AG09319 (cell line): ENCODE measurements at regions not wholly inside any gene's neighbourhood (a gene's known extent, or its start where the extent isn't known, plus 50 kb on each side); places are given as distances from the start of the nearest gene placed in this dataset.
"Not testable (repeated sequence)": the region's sequence is repeated elsewhere in the genome, so short reads cannot be mapped to it uniquely, and the experiment has no call there.

Experiments
- DNase-seq: peaks from one replicate; pipeline ENCODE4 v3.0.0-alpha.2; 2010; ENCODE audit warnings: low read depth; ENCODE audit errors: extremely low read depth
- CTCF ChIP-seq: IDR thresholded peaks from 2 replicates; pipeline ENCODE4 v1.5.1; 2011; ENCODE audit warnings: low read depth, mild to moderate bottlenecking, inconsistent platforms, low read length, moderate library complexity

DNA sequence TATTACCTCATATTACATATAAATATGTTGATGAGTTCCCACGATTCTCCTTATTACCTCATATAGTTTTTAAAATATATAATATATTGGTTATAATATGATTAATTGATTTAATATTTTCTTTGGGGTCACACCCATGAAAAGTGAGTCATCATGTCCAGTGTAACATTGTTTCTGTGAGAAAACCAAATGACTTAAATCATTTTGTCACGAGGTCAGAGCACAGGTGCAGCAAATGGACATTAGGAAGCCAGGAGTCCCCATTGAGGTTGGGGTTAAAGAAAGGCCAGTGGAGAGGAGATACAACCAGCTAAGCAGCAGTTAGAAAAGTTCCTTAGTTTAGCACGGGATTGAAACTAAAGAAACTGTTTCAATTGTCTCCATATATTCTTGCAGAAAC lies 133.9 kb upstream of the RAPGEF2 start:
- TF ChIP-seq CTCF = no peak

DNA sequence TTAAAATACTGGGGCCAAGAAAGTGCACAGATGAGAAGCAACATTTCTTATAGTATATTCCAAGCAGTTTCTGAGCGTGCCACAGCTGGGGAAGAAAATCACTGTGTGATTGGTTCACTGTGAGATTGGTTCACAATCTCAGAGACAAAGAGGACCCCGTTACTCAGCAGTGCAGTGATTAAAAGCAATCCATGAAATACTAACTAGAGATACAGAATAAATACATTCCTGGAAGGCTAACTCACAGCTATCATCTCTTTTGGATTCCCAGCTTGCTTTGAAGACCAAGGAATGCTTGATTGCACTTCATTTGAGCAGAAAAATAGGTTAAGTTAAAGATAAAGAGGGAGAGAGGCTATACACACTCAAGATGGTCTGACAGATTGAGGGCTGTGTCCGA lies 132.1 kb upstream of the RAPGEF2 start:
- TF ChIP-seq CTCF = no peak
- DNase-seq = no peak

More for the DNA sequence above, 133.9 kb upstream of the RAPGEF2 start:
- no peak for DNase-seq

- DNase-seq = not testable (repeated sequence)
These were observed 128.4 kb upstream of the RAPGEF2 start for GRCh38 chr4:158974438-158974837.

GRCh38 chr4:158980711-158981110 lies 122.2 kb upstream of the RAPGEF2 start:
- not testable (repeated sequence) for DNase-seq

GRCh38 chr4:158991534-158992155 lies 111.2 kb upstream of the RAPGEF2 start:
- no peak for TF ChIP-seq CTCF
- DNase-seq = no peak

DNA sequence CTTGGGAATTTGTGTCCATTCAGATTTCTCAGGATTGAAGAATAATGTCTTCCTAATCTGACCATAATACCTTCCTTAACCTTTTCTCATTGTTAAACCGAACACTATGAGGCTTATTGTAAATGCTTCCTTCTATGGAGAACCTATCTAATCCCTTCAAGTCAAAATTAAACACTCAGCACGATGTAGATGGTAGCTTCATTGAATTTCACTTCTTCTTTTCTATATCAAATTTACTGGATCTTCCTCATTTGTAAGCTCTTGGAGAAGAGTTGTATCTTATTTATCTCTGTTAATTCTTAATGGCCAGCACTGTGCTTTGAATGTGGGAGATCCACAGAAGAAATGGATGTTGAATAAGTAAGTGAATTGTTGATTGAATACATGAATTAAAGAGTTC lies 109.0 kb upstream of the RAPGEF2 start:
- no peak for DNase-seq
- TF ChIP-seq CTCF = no peak

GRCh38 chr4:158995040-158995439 lies 107.8 kb upstream of the RAPGEF2 start:
- TF ChIP-seq CTCF = no peak
- DNase-seq = no peak

DNA sequence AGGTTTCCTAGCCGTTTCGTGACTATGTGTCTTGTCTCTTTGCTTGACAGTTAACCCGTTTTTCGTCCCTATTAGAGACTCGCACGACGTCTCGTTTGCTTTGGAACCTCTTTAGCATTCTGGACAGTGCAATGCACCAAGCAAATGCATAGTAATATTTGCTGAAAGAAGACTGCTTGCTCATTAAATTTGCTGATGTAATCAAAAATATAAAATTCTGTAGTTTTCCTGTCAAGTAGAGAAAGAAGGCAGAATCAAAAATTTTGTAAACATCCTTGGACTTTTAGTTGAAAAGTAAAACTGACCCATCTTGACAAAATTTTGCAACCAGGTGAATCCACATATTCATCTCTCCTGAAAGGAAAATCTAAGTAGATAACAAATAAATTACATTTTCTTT lies 106.9 kb upstream of the RAPGEF2 start:
- no peak for DNase-seq
- TF ChIP-seq CTCF = no peak
